ENCODE measurements at regions not wholly inside any gene's neighbourhood (a gene's known extent, or its start where the extent isn't known, plus 50 kb on each side); places are given as distances from the start of the nearest gene placed in this dataset.
"Not testable (repeated sequence)": the region's sequence is repeated elsewhere in the genome, so short reads cannot be mapped to it uniquely, and the experiment has no call there.

DNA sequence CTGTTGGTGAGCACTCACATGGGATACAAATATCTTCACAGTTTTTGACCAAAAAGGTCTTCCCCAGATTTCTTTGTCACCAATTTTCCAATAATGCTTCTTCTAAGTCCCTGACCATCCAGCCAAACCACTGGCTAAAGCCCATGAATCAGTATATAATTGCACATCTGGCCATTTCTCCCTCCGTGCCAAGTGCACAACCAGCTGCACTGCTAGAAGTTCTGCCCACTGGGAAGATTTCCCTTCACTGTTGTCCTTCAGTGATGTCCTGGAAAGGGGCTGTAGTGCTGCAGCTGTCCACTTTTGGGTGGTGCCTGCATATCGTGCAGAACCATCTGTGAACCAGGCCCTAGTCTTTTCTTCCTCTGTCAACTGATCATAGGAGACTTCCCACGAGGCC lies 609.3 kb downstream of the XPNPEP1 start:
- not testable (repeated sequence) for H3K27me3 Mint-ChIP-seq; H3K36me3 Mint-ChIP-seq (ENCODE audit: low read depth); DNase-seq; H3K27ac Mint-ChIP-seq; H3K9me3 Mint-ChIP-seq; H3K4me1 Mint-ChIP-seq; ATAC-seq; H3K4me3 Mint-ChIP-seq

DNA sequence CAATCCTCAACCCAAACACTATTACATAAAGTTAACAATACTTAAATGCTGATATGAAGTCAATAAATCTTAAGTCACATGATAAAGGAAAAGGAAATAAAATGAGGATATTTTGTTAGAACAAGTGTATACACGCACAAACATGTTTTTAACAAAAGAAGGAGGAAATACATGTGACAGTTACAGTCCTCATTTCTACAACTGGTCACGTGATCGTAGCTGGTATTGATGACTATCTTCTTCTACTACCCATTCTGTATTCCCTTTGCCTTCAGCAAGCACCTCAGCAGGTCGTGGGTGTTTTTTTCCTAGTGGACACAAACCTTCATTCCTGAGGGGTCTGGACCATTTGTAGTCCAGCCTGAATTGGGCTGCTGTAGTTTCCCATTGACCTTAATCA lies 610.8 kb downstream of the XPNPEP1 start:
- H3K4me3 Mint-ChIP-seq; H3K27me3 Mint-ChIP-seq; H3K36me3 Mint-ChIP-seq (ENCODE audit: low read depth); DNase-seq; ATAC-seq; H3K27ac Mint-ChIP-seq; H3K9me3 Mint-ChIP-seq; H3K4me1 Mint-ChIP-seq: not testable (repeated sequence)

DNA sequence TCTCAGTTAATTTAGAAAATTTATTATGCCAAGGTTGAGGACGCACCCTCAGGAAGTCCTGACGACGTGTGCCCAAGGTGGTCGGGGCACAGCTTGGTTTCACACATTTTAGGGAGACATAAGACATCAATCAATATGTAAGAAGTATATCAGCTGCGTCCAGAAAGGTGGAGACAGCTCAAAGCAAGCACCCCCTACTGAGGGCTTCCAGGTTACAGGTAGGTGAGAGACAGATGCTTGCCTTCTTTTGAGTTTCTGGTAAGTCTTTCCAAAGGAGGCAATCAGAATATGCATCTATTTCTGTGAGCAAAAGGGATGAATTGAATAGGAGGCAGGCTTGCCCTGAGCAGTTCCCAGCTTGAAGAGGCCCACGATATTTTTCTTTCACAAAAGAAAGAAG lies 614.3 kb downstream of the XPNPEP1 start:
- Mint-ChIP-seq H3K27me3 (no peaks in the 10 kb centered on the region), H3K4me1 (no peaks in the 10 kb centered on the region), H3K36me3 (ENCODE audit: low read depth) (no peaks in the 10 kb centered on the region), H3K27ac (no peak overlapping the region), H3K4me3 (no peak overlapping the region), H3K9me3 (no peaks in the 10 kb centered on the region)
- ATAC-seq (no peak), DNase-seq (no peak)

DNA sequence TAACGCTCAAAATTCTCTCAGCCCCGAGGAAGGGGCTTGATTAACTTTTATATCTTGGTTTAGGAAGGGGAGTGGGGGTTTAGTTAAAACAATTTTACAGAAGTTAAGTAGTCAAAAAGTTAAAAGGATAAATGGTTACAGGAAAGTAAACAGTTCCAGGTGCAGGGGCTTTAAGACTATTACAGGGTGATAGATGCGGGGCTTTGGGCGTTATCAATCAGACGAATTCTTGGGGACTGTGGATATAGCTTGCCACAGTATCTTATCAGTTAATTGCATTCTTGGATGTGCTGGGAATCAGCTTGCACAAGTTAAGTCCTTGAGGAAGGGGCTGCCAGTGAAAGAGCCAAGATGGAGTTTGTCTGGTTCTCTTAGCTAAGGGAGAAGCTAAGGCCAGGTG lies 616.2 kb downstream of the XPNPEP1 start:
- not testable (repeated sequence) for DNase-seq; H3K4me1 Mint-ChIP-seq; H3K27me3 Mint-ChIP-seq; H3K36me3 Mint-ChIP-seq (ENCODE audit: low read depth); H3K4me3 Mint-ChIP-seq; H3K9me3 Mint-ChIP-seq; H3K27ac Mint-ChIP-seq; ATAC-seq

DNA sequence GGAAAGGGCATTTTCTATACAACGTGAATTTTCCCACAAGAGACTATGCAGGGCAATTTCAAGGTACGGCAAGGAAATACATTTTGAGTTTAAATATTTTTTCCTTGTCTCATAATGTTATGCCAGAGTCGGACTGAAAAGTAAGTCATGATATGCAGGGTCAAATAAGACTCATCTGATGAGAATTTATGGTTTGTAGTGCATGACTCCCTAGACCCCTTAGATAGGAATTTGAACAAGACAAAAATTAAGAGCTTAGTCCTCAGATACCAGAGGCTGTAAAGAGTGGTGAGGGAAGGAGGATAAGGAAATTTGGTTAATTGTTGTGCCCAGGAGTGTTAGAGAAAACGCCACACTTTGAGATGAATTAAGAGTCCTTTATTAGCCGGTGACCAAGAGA lies 616.6 kb downstream of the XPNPEP1 start:
- Mint-ChIP-seq H3K9me3 (no peaks in the 10 kb centered on the region), H3K27me3 (no peaks in the 10 kb centered on the region), H3K36me3 (ENCODE audit: low read depth) (no peaks in the 10 kb centered on the region), H3K27ac (no peak overlapping the region), H3K4me3 (no peak overlapping the region), H3K4me1 (no peaks in the 10 kb centered on the region)
- ATAC-seq (no peak), DNase-seq (no peak)

DNA sequence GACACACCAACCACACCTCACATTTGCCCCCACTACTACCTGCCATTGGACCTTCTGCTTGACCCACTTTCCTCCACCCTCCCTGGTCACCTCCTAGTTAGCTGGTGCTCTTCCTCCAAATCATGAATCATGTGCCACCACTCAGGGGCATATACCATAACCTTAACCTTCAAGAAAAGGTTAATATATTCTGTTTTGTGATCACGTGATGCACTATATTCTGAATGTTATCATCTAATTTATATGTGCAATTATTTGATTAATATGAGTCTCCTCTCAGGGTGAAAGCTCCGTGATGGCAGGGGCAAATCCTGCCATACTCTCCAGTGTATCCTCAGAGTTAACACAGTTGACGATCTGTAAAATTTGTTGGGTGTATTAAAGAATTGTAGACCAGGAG lies 635.5 kb downstream of the XPNPEP1 start:
- Mint-ChIP-seq H3K4me1 (no peaks in the 10 kb centered on the region), H3K27ac (no peak overlapping the region), H3K27me3 (no peaks in the 10 kb centered on the region), H3K36me3 (ENCODE audit: low read depth) (no peaks in the 10 kb centered on the region), H3K9me3 (peaks cover 4% of the 10 kb centered on the region), H3K4me3 (no peak overlapping the region)
- DNase-seq (no peak), ATAC-seq (no peak)

DNA sequence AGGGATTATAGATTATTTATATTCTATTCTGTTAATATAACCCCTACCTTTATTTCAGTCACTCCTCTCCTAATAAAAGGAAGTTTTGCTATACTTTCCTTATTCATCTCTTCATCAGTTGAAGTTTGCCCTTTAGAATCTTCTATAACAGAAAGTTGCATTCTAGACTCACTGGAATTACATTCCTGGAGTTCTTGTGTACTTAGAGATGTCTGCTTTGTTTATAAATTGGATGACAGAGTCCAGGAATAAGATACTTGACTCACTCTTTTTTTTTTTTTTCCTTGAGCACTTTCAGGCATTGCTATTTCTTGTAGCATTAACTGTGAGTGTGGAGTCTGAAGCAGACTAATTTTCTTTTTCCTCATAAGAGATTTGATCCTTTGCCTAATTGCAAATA lies 640.8 kb downstream of the XPNPEP1 start:
- Mint-ChIP-seq H3K27me3 (no peaks in the 10 kb centered on the region), H3K27ac (no peak overlapping the region), H3K4me1 (no peaks in the 10 kb centered on the region), H3K4me3 (no peak overlapping the region), H3K9me3 (no peaks in the 10 kb centered on the region), H3K36me3 (ENCODE audit: low read depth) (no peaks in the 10 kb centered on the region)
- no peak for DNase-seq
- ATAC-seq: no peak

DNA sequence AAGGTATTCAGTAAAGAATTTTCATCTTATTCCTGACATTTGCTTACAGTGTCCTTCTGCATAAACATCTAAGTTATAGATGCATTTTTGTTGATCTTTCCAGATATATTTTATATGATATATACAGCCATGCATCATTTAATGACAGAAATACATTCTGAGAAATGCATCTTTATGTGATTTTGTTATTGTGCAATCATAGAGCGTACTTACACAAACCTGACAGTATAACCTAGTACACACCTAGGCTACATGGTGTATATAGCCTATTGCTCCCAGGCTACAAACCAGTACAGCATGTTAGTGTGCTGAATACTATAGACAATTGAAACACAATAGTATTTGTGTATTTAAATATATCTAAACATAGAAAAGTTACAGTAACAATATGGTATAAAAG lies 642.0 kb downstream of the XPNPEP1 start:
- no peaks in the 10 kb centered on the region for H3K9me3 Mint-ChIP-seq
- H3K27me3 Mint-ChIP-seq: no peaks in the 10 kb centered on the region
- no peaks in the 10 kb centered on the region for H3K36me3 Mint-ChIP-seq (ENCODE audit: low read depth)
- H3K27ac Mint-ChIP-seq: no peak overlapping the region
- ATAC-seq (no peak), DNase-seq (no peak)
- no peak overlapping the region for H3K4me3 Mint-ChIP-seq
- H3K4me1 Mint-ChIP-seq: no peaks in the 10 kb centered on the region

DNA sequence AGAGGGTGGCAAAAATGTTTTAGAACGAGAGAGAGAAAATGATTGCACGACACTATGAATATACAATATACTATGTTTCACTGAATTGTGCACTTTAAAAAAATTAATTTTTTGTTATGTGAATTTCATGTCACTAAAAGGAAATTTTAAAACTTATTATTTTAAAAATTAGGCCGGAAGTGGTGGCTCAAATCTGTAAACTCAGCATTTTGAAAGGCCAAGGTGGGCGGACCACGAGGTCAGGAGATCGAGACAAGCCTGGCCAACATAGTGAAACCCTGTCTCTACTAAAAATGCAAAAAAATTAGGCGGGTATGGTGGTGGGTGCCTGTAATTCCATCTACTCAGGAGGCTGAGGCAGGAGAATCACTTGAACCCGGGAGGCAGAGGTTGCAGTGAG lies 642.5 kb downstream of the XPNPEP1 start:
- Mint-ChIP-seq H3K36me3 (ENCODE audit: low read depth) (no peaks in the 10 kb centered on the region), H3K27me3 (no peaks in the 10 kb centered on the region), H3K4me3 (no peak overlapping the region), H3K4me1 (no peaks in the 10 kb centered on the region), H3K9me3 (no peaks in the 10 kb centered on the region), H3K27ac (no peak overlapping the region)
- ATAC-seq (no peak), DNase-seq (no peak)

DNA sequence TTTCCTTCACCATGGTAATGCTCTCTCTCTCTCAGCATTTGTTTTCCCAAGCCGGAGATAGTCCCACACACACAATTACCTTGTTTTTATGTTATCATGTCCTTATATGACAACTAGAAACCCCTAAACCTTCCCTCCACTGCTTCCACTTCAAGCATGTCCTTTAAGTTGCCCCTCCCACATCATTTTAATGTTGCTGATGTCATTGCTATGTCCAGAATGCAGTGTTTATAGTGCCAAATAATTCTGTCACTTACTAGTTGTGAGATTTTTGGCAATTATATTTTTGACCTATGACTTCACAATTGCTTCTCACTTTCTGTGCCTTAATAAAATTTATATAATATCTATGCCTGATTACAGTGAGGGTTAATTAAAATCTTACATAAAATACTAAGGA lies 645.9 kb downstream of the XPNPEP1 start:
- no peaks in the 10 kb centered on the region for H3K4me1 Mint-ChIP-seq
- ATAC-seq (no peak), DNase-seq (no peak)
- H3K36me3 Mint-ChIP-seq (ENCODE audit: low read depth): no peaks in the 10 kb centered on the region
- H3K9me3 Mint-ChIP-seq: no peaks in the 10 kb centered on the region
- no peaks in the 10 kb centered on the region for H3K27me3 Mint-ChIP-seq
- H3K4me3 Mint-ChIP-seq: no peak overlapping the region
- H3K27ac Mint-ChIP-seq: no peak overlapping the region

DNA sequence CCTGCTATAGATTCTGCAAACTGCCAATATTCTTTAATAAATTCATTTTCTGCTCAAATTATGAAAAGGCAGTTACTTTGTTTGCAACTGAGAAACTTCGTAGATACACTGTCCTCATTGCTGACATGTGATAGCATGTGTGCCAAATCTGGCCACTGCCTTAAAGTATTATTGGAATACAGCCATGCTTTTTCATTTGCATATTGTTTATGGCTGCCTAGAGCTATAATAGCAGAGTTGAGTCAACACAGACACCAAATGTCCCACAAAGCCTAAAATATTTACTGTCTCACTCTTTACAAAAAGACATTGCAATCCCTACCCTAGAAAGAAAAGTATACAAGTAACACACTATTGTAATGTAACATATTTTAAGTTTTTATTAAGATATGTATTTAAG lies 647.4 kb downstream of the XPNPEP1 start:
- ATAC-seq: no peak
- no peak overlapping the region for H3K27ac Mint-ChIP-seq
- no peaks in the 10 kb centered on the region for H3K27me3 Mint-ChIP-seq
- H3K9me3 Mint-ChIP-seq: no peaks in the 10 kb centered on the region
- no peaks in the 10 kb centered on the region for H3K36me3 Mint-ChIP-seq (ENCODE audit: low read depth)
- H3K4me1 Mint-ChIP-seq: no peaks in the 10 kb centered on the region
- no peak overlapping the region for H3K4me3 Mint-ChIP-seq
- DNase-seq: no peak

DNA sequence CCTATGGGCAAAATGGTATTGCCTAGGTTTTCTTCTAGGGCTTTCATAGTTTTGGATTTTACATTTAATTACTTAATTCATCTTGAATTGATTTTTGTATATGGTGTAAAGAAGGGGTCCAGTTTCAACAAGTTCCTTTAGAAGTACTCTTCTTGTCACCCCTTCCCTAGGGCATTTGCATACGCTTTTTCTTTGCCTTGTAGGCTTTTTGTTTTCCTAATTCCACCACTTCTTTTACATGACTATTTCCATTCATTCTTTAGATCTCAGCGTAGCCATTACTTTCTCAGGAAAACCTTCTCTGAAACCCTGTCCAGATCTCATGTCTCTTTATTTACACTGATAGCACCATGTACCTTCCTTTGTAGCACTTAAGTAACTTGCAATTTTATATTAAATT lies 648.6 kb downstream of the XPNPEP1 start:
- H3K36me3 Mint-ChIP-seq (ENCODE audit: low read depth): no peaks in the 10 kb centered on the region
- H3K4me3 Mint-ChIP-seq: no peak overlapping the region
- no peak for ATAC-seq
- H3K9me3 Mint-ChIP-seq: peaks cover 2% of the 10 kb centered on the region
- H3K4me1 Mint-ChIP-seq: no peaks in the 10 kb centered on the region
- no peak overlapping the region for H3K27ac Mint-ChIP-seq
- no peak for DNase-seq
- H3K27me3 Mint-ChIP-seq: no peaks in the 10 kb centered on the region

DNA sequence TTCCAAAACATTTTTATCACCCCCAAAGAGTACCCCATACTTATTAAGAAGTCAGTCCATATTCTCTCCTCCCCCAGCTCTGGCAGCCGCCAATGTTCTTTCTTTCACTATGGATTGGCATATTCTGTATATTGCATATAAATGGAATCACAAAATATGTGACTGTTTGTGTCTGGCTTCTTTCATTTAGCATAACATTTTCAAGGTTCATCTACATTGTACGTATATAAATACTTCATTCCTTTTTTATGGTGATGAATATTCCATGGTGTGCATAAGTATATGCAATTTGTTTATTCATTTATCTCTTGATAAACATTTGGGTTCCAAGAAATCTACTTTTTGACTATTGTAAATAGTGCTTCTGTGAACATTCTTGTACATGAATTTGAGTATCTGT lies 653.1 kb downstream of the XPNPEP1 start:
- Mint-ChIP-seq H3K4me1 (no peaks in the 10 kb centered on the region), H3K36me3 (ENCODE audit: low read depth) (no peaks in the 10 kb centered on the region), H3K4me3 (no peak overlapping the region), H3K27me3 (no peaks in the 10 kb centered on the region), H3K9me3 (peaks cover 8% of the 10 kb centered on the region), H3K27ac (no peak overlapping the region)
- ATAC-seq (no peak), DNase-seq (no peak)

DNA sequence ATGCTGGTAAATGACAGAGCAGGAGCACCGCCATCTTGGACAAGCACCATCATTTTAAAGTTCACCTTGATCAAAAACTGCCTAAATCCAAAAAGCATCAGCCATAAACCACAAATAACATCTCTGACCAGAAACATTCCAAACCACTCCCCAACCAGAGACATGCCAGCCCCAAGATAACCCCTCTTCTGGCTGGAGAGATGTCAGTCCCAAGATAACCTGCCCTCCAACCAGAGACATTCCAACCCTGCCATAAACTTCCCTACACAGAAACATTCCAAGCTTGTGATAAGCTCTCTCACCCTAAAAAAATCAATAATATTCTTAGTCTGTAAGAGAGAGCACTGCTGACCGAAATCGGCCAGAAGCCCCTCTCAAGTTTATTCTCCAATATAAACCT lies 659.3 kb downstream of the XPNPEP1 start:
- Mint-ChIP-seq H3K27ac (no peak overlapping the region), H3K4me1 (no peaks in the 10 kb centered on the region)

DNA sequence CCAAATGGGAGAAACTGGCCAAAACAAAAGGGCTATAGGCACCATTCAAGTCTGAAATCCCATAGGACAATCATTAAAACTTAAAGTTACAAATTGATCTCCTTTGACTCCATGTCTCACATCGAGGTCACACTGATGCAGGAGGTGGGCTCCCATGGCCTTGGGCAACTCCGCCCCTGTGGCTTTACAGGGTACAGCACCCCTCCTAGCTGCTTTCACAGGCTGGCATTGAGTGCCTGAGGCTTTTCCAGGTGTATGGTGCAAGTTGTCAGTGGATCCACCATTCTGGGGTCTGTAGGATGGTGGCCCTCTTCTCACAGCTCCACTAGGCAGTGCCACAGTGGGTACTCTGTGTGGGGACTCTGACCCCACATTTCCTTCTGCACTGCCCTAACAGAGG lies 662.1 kb downstream of the XPNPEP1 start:
- Mint-ChIP-seq H3K27ac (no peak overlapping the region), H3K4me3 (no peak overlapping the region), H3K36me3 (ENCODE audit: low read depth) (no peaks in the 10 kb centered on the region), H3K9me3 (peaks cover 20% of the 10 kb centered on the region), H3K27me3 (no peaks in the 10 kb centered on the region), H3K4me1 (no peaks in the 10 kb centered on the region)
- DNase-seq: no peak
- no peak for ATAC-seq

More for the DNA sequence above, 659.3 kb downstream of the XPNPEP1 start:
- Mint-ChIP-seq H3K36me3 (ENCODE audit: low read depth) (no peaks in the 10 kb centered on the region), H3K9me3 (peaks cover 20% of the 10 kb centered on the region), H3K4me3 (no peak overlapping the region), H3K27me3 (no peaks in the 10 kb centered on the region)
- ATAC-seq (no peak), DNase-seq (no peak)

DNA sequence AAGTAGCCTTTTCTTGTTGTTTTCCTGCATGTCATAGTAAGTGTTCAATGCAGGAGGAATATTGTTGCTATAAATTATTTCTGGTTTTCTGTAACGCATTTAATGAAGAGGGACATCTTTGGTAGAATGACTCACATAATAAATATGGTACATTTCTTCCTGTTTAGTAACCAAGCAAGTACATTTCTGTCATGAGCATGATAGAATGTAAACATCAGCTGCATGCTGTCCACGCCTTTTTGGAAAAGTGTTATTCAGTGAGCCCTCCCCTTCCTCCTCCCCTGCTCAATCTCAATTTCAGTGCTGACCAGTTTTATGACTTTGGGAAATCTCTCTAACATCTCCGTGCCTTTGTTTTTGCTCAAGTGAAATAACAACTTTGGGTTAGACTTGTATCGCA lies 664.0 kb downstream of the XPNPEP1 start:
- H3K4me3 Mint-ChIP-seq: no peak overlapping the region
- ATAC-seq (no peak), DNase-seq (no peak)
- H3K9me3 Mint-ChIP-seq: peaks cover 14% of the 10 kb centered on the region
- no peaks in the 10 kb centered on the region for H3K27me3 Mint-ChIP-seq
- no peaks in the 10 kb centered on the region for H3K36me3 Mint-ChIP-seq (ENCODE audit: low read depth)
- no peaks in the 10 kb centered on the region for H3K4me1 Mint-ChIP-seq
- no peak overlapping the region for H3K27ac Mint-ChIP-seq

Measured in activated naive CD8-positive, alpha-beta T cell treated with anti-CD3 and anti-CD28 coated beads, Interleukin-2, amount 50 U/mL, for 24 hours (primary cell).